Tibial nerve (tissue), 3 donors: ENCODE measurements at regions not wholly inside any gene's neighbourhood (a gene's known extent, or its start where the extent isn't known, plus 50 kb on each side); places are given as distances from the start of the nearest gene placed in this dataset.

Experiments
- CTCF ChIP-seq, 5 experiments: fragments of 200-600 bp in 3 of 5; fragments of 450-650 bp in 2 of 5; sonication (generic) in 3 of 5; IDR thresholded peaks; one replicate each; pipeline ENCODE4 v1.5.1; 2016 to 2019; ENCODE audit warnings: antibody characterized with exemption in 5 of 5, mild to moderate bottlenecking in 3 of 5, moderate library complexity in 2 of 5
- POLR2A ChIP-seq, 2 donors: fragments of 450-650 bp; IDR thresholded peaks; one replicate each; pipeline ENCODE4 v1.6.1; 2017; ENCODE audit warnings: antibody characterized with exemption in 2 of 2, mild to moderate bottlenecking in 2 of 2, moderate library complexity in 2 of 2

- no peak for TF ChIP-seq POLR2A (IDR thresholded peaks at IDR 0.05)
- TF ChIP-seq CTCF (IDR thresholded peaks at IDR 0.05), result no peak
These were observed 54.1 kb upstream of the TFRC start for GRCh38 chr3:196135693-196136639.
